ENCODE measurements at regions not wholly inside any gene's neighbourhood (a gene's known extent, or its start where the extent isn't known, plus 50 kb on each side); places are given as distances from the start of the nearest gene placed in this dataset.

DNA sequence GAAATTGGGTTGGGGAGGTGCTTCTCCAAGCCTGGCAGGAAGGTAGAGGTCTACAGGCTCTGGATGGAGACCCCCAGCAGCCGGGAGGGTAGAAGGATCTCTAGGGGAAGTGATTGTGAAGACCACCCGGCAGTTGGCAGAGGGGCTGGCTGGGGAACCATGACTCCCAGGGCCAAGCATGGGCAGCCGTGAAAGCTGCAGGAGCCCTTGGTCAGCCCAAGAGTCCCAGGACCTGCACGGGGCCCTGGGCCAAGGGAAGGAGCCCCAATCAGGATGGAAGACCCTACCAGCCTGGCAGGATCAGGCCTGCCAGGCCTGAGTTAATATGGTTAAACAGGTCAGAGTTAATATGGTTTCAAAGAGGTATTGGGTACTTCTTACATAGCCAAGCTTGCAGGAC is 126.3 kb upstream of the NANOS1 start:
- no peak for TF ChIP-seq POLR2A (IDR thresholded peaks at IDR 0.05; ENCODE audit: low read depth, low read length)
- no peak for TF ChIP-seq POU2F2 (IDR thresholded peaks at IDR 0.05; ENCODE audit: low read depth, low read length)
- no peak for TF ChIP-seq TAF1 (IDR thresholded peaks at IDR 0.05; ENCODE audit: low read depth, low read length)
- TF ChIP-seq SPI1 (IDR thresholded peaks at IDR 0.05; ENCODE audit: low read depth, low read length) = no peak
- no peak for TF ChIP-seq POLR2AphosphoS5 (IDR thresholded peaks at IDR 0.05; ENCODE audit: low read depth, low read length)
